GM18498 (cell line): ENCODE measurements at regions not wholly inside any gene's neighbourhood (a gene's known extent, or its start where the extent isn't known, plus 50 kb on each side); places are given as distances from the start of the nearest gene placed in this dataset.
"Not testable (repeated sequence)": the region's sequence is repeated elsewhere in the genome, so short reads cannot be mapped to it uniquely, and the experiment has no call there.

Experiments
- ATAC-seq: cut with Tn5 transposase; IDR thresholded peaks from one replicate; pipeline ENCODE4 v1.9.1; 2021; ENCODE audit warnings: mild to moderate bottlenecking, moderate library complexity; ENCODE audit not compliant: unreplicated experiment

DNA sequence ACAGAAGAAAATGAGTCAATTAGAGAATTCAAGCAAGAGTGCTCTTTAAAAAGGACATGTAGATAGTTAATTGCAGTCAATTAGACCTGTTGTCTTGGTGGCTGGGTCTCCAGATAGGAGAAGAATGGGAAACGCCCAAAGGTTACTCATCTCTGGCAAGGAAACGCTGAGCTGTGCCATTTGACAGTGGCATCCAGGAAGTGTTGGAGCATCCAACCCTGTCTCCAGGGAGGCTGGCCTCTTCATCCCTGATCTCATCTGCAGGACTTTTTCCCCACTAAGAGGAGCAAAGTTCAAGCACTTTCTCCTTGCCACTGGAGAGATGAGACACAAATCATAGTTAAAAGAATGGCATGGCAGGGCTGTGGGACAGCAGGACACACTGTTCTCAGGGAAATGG, 111.7 kb upstream of the MSX2 start:
- ATAC-seq = no peak

DNA sequence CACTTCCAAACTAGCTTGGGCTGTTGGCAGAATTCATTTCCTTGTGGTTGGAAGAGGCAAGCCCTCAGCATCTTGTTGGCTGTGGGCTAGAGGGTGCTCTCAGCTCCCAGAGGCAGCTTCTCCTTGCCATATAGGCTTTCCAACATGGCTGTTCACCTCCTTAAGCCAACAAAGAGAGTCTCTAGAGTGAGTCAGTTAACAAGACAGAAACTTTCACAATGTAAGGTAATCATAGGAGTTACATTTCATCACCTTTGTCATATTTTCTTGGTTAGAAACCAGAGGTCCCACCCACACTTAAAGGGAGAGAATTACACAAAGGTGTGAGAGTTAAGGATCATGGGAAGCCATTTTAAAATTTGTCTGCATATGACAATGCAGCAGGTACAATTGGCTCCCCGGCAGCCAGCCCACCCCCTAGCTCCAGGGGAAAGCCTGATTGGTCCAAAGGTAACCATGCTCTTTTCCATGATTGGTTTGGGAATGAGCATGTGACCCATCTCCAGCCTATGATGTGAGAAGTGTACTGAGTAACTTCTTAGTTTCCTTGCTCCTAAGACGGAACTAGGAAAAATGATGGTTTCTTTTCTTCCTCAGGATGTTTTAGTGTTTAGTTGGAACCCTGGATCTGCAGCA, 109.8 kb upstream of the MSX2 start:
- ATAC-seq = no peak

DNA sequence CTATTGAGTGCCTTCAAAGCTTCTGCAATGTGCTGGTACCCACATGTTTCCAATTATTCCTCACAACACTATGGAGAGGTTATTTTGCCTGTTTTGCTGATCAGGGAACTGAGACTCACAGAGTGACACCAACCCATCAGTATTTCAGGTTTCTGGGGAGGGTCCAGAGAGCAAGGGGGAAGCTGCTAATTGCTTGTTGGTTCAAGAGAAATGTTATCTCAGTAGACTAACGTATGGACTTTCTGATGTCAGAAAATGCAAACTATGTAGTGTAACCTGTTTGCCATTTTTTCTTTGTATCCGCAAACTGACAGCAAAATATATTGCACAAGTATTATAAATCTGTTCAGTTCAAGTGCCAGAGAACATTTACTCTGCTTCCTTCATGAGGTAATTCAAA, 108.3 kb upstream of the MSX2 start:
- ATAC-seq = no peak

DNA sequence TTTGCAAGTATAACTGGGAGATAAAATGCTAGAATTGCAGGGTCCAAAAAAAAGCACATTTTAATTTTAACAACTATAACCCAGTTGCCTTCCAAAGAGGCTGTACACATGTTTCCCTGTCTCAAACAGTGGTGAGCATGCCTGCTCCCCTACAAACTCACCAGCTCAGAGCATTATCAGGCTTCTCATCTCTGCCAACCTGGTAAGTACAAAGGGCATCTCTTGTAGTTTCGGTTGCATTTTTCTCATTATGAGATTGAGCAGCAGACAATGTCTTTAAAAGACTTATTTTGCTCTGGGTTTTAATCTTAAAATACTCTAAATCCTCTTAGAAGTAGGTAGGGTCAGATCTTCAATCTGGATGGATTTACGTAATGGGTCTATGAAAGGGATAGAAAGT, 107.1 kb upstream of the MSX2 start:
- ATAC-seq = no peak

DNA sequence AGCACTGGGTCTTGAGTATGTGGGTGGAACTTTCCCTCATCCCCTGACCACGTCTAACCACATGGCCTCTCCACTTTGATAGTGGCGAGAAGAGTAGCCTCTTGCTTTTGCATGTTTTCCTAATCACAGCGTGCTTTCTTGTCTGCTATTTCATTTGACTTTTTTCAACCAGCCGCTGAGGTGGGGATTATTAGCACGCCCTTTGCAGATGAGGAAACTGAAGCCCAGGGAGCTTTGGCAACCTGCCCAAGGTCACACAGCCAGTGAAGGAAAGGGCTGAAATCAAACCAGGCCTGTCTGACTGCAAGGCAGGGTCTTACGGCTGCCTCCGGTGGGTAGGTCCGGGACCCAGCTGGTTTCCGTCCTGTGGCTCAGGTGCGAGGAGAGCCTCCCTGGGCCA, 106.5 kb upstream of the MSX2 start:
- no peak for ATAC-seq

DNA sequence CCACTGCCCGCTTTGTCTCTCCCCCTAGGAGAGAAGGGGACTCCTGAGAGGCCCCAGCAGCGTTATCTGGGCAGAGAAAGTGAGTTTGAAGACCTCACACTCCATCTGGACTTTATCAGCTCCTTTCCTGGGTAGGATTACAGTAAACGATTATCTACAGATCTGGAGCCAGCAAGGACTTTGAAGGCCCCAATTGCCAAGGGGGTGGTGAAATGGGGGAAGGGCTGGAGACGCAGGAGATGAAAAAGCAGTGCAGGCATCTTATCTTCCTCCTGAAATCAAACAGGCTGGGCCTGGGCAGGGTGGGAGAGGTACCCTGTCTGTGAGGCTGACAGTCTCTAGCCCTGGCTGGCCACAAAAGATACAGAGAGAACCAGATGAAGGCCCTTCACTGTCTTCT, 105.8 kb upstream of the MSX2 start:
- no peak for ATAC-seq

DNA sequence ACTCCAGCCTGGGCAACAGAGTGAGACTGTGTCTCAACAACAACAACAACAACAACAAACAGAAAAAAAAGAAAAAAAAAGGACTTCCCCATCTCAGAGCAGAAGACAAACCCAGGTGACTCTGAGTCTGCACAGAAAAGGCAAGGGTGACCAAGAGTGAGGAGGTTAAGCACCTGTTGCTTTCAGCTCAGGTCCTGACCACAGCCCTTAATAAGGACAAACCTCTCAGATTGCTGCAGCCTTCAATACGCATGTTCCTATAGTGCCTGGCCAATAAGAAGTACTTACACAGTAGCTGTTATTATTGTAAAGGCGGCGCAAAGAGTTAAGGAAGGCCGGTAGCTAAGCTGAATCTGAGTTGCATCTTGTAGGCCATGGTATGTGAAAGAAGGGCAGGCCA, 102.3 kb upstream of the MSX2 start:
- ATAC-seq = no peak

DNA sequence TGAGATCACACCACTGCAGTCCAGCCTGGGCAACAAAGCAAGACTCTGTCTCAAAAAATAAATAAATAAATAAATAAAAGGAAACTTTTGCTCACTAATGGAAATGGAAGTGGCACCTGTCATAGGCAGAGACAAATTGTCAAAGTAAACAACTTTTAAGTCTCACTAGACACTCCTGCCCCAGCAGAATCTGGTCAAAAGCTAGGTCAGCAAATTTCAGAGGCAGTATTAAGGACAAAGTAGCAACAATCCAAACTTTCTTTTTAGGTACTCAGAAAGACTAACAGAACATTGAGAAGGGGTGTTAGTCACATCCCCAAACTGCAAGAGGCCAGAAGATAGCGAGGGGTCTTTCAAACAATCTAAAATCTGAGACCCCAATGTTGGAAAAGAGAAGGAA, 101.4 kb upstream of the MSX2 start:
- no peak for ATAC-seq

DNA sequence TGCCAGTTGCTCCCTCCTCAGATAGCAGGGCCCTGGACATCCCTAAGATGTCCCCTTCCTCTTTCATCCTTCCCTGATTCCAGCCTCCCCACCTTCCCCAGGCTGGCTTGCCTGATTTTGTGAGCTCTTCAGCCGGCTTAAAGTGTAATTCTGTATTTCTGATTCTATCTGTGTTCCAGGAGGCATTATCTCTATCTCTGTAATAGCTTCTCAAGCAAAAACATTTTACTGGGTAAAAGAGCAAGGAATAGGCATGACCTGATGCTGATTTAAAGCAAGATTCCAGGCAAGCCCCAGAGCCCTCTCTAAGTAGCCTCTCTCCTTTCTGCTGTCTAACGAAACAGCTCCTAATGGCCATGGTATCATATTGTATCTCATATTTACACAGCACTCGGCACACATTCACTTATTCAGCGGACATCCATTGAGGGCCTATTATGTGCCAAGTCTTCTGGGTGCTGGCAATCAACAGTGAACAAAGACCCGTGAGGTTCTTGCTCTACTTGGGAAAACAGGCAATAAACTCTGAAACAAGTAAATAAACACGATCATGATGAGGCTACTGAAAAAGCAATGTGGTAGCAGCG, 100.9 kb upstream of the MSX2 start:
- ATAC-seq = no peak

DNA sequence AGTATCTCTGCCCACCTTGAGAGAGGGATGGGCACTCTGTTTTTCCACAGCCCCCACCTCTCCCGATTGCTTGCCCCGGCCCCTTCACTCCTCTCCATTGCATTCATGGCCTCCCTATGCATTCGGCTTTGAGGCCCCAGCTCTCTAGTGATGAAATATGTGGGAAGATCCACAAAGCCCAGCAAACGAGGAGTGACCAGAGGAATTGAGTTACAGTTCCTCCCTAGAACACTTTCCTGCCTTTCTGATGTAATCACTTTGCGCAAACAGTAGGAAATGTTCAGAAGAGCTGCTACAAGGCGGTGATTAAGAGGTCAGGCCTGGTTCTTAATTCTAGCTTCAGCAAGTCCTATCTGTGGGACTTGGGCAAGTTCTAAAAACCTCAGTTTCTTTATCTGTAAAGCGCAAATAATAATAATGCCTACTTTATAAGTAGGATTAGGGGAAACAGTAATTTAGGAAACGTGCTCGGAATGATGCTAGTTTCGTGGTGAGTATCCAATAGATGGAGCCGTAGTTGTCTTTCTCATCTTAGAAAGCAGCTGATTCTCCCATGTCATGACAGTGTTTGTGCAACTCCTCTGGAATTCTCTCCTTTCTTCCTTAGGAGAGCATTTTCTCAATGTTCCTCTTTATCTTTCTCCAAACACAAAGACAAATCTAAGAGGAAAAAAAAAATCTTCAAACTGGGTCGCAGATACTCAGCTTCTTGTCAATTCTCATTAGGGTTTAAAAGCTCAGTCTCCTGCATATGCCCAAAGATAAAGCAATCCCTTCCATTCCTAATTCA, 99.5 kb upstream of the MSX2 start:
- ATAC-seq = no peak

DNA sequence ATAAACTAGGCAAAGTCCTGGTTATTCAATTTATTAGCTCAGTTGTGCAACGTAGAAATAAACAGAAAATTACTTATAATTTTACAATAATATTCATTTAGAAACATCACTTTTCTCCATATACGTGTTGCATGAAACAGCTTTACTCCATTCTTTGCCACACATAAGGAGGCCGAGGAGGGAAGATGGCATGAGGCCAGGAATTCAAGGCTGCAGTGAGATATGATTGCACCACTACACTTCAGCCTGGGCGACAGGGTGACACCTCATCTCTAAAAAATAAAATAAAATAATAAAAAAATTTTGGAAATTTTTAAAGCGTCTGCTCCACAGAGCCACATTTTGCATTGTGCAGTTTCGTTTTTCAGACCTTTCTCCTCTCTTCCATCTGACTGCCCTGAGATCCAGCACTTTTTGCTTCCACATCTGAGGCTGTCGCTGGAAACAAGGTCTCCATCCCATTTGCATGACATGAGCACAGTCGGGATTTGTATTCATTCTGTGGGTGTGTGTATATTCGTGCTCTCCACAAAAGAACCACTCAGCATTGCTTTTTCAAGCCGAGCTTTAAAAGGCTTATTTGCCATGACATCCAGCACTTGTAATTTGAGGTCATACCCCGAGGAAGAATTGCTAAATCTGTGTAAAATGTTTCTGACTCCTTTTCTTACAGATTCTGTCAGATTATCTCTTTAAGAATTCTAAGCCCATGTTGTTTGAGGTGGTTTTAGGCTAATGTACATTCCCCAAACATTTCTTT, 98.6 kb upstream of the MSX2 start:
- ATAC-seq = no peak

DNA sequence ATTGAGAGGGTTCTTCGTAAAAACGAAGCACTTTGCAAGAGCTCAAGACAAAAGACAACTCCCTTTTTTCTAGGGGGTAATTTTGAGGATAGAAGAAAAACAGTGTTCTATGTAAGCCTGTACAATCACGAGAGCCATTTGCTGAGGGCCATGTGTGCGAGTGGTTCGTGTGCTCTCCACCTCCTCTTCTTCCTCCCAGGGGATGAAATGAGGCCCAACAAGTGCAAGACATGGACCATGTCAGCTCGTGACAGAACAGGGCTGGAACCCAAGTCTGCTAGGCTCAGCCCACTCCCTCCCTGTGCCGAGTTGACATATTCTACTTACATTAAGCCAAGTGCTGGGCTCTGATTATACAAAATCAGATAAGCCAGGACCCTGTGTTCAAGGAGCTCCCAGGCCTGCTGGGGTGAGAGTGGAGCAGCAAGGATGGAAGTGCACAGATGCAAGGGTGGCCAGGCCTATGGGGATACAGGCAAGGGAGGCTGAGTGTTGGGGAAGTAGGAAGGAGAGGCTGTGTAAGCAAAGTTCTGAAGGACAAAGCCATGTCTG, 97.9 kb upstream of the MSX2 start:
- ATAC-seq = no peak

DNA sequence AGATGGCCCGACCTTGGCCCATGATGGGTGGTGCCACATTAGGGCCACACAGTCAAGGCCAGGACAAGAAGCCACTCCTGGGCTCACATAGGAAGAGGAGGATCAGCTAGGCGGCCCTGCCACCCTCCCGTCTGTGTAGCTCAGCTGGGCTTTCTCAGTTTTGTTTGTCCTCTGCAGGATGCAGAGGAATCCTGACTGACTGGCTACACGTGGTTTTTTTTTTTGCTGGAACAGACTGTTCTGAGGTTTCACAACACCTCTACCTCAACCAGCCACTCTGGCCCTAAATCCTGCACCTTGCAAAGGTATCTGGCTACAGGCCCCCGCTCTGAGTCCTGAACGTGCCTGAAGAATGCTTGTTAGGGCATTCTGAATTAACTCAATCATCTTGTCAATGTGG, 88.3 kb upstream of the MSX2 start:
- ATAC-seq = no peak

DNA sequence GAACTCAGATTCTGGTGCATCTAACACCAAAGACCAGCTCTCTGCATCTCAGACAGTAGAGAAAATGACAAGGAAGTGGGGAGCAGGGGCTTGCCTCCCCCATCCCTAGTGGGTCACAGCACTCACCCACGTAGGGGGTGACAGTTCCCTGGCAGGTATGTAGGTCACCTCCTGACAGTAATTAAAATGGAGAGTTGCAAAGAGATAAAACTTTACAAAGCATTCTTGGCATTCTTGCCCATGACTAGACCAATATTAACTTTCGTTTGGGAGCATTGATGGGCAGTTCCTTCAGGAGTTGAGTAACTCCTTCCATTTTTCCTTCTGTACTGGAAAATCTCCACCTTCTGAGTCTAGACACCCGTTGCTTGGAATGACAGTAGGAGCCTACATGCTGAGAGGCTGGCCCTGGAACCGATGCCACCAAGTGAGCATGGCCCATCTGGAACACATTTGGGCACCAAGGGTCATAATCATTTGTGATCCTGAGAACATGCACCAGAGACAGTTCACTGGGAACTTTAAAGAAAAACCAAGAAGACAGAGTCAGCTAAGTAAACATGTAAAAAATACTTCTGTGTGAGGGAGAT, 81.5 kb upstream of the MSX2 start:
- no peak for ATAC-seq

DNA sequence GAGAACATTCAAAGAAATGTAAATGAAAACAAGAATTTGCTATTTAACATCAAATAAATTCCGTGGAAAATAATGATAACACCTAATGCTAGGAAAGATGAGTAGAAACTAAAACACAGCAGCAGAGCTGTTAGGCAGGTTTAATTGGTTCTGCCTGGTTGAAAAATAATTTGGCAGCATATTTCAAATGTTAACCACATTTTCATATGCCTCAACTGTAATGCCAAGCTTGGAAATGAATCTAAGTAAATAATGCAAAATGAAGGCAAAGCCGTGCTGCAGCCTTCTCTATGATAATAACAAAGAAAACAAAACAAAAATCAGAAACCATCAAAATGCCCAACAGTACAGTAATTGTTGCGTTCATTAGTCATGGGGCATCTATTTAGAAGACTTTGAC, 79.9 kb upstream of the MSX2 start:
- no peak for ATAC-seq

DNA sequence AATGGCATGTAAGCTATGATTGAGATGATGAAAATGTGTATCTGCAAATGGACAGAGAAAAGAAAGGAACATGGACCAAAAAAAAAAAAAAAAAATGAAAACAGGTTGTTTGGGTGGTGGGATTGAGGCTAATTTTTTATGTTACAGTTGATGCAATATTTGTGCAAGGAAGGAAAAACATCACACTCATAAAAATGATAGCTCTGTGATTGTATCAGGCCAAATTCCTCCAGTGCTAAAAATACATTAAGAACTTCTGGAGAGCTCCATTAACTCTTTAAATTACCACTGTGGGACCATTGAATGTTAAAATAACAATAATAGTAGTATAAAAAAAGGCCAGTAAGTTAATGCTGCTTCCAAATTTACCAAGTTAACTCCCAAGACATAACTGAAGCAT, 79.5 kb upstream of the MSX2 start:
- ATAC-seq = no peak

DNA sequence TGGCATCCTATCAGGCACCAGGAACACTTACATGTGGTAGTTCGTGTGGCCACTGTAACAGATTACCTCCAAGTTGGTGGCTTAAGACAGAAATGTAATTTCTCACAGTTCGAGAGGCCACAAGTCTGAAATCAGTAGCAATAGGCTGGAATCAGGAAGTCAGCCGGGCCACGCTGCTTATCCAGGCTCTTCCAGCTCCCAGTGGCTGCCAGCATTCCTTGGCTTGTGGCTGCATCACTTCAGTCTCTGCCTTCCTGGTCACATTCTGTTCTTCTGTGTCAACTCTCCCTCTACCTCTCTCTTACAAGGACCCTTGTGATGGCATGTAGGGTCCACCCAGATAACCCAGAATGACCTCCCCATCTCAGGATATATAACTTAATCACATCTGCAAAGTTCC, 78.7 kb upstream of the MSX2 start:
- ATAC-seq = no peak

DNA sequence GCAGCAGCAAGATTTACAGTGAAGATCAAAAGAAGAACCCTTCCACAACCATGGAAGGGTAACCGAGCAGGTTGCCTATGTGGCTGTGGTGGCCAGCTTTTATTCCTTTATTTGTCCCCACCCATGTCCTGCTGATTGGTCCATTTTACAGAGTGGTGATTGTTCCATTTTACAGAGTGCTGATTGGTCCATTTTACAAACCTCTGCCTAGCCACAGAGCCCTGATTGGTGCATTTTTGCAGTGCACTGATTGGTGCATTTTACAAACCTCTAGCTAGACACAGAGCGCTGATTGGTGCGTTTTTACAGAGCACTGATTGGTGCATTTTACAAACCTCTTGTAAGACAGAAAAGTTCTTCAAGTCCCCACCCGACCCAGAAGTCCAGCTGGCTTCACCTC, 75.8 kb upstream of the MSX2 start:
- ATAC-seq = not testable (repeated sequence)

DNA sequence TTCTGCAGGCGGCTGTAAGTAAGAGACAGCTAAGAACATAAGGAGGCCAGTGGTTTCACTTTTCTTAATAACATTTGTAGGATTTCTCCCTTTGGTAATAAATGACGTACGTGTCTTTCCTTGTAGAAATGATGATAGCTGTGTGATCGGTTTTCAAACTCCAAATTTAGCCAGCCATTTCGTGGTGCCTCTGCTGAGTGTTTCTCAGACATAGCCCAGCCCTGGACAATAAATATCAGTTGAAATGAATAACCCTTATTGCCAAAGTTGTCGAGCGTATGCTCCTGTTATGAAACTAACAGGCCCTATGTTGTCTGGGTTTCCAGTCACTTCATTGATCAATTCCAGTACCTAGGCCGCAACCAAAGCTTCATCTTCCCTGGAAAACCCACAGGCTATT, 75.0 kb upstream of the MSX2 start:
- no peak for ATAC-seq

DNA sequence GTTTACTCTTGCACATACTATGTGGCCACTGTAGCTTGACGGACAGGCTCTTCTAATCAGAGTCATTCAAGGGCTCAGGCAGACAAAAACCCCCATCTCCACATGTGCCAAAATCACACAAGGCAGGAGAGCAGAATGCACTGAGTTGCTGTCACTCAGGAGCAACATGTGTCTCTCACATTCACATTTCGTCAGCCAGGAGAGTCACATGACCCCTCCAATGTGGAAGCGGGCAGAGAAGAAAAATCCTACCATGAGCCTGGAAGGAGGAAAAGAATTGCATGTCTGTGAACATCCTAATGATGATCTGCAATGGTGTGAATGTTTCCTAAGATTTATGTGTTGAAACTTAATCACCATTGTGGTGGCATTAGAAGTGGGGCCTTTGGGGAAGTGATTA, 69.9 kb upstream of the MSX2 start:
- no peak for ATAC-seq

DNA sequence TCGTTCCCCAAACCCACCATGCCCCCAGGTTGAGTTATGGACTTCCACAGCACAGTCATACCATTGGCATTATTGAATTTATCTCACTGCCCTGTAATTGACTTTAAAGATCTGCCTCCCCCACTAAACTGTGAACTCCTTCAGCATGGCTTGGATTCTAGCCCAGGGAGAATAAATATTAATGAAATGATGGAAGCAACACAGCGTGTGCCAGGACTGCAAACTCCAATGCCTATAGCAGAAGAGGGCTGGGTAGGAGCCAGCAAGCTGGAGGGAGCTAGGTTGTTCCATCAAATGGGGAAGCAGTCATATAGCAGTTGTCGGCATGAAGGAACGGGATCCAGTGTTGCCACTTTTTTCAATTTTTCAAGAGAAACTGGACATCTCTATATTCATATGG, 69.0 kb upstream of the MSX2 start:
- no peak for ATAC-seq
